HepG2 (cell line): ENCODE measurements at regions not wholly inside any gene's neighbourhood (a gene's known extent, or its start where the extent isn't known, plus 50 kb on each side); places are given as distances from the start of the nearest gene placed in this dataset.

Source experiments
- ATAC-seq: fragments of 200-7000 bp; cut with Tn5 transposase; 3 replicates; pipeline ENCODE4 v1.9.1; 2020; ENCODE audit warnings: mild to moderate bottlenecking, moderate library complexity
- BruUV-seq: library from RNA; stranded (reverse); fragments of 400-500 nt; replicated peaks from 2 replicates; lab custom pipeline; 2021; lab: Mats Ljungman, UMichigan
- CTCF ChIA-PET: fragments of 300-600 bp; formaldehyde crosslinking; extraction: SDS; loops from one replicate; lab custom pipeline; 2021; ENCODE audit warnings: low total read pairs, inconsistent platforms, low intra/inter-chr PET ratio; lab: Yijun Ruan, JAX
- POLR2A ChIA-PET: fragments of 350-600 bp; sonication (Branson Sonifier 250); formaldehyde crosslinking; loops from one replicate; lab custom pipeline; 2020; ENCODE audit warnings: antibody characterized with exemption, inconsistent platforms; lab: Yijun Ruan, JAX
- DNase-seq: peaks from one replicate; pipeline ENCODE4 v3.0.0-alpha.2; 2015; ENCODE audit warnings: low spot score
- FAIRE-seq: peaks from 3 replicates; lab custom pipeline; 2011; peaks lifted over from hg19 to GRCh38; lab: Jason Lieb, UNC
- H2AFZ ChIP-seq: one replicate; pipeline ENCODE4 v1.6.1; 2011; ENCODE audit warnings: low read length, inconsistent platforms
- H3K27ac ChIP-seq: fragments of 300-600 bp; 3 replicates; pipeline ENCODE4 v1.8.0; 2011; ENCODE audit warnings: mixed run types, mild to moderate bottlenecking, mixed read lengths, low read length, inconsistent platforms; ENCODE audit not compliant: insufficient read depth; ENCODE audit errors: extremely low read length
- H3K27me3 ChIP-seq, 2 experiments: fragments of 200-600 bp in 1 of 2; 2 replicates in 1 of 2; 3 replicates in 1 of 2; pipeline versions ENCODE4 v1.6.0 to v1.8.0; 2011; ENCODE audit warnings: low read length in 2 of 2, mild to moderate bottlenecking in 2 of 2, moderate library complexity in 2 of 2, inconsistent platforms in 1 of 2; ENCODE audit not compliant: insufficient read depth in 2 of 2, control insufficient read depth in 1 of 2
- H3K36me3 ChIP-seq, 2 experiments: fragments of 200-600 bp in 1 of 2; replicated peaks in 1 of 2; 2 replicates in 1 of 2; 3 replicates in 1 of 2; pipeline versions ENCODE4 v1.5.1 to v1.8.0; 2011; ENCODE audit warnings: low read length in 2 of 2, inconsistent platforms in 1 of 2; ENCODE audit not compliant: insufficient read depth in 2 of 2, control insufficient read depth in 1 of 2
- H3K4me1 ChIP-seq: 2 replicates; pipeline ENCODE4 v1.5.1; 2012; ENCODE audit warnings: low read length, inconsistent platforms; ENCODE audit not compliant: insufficient read depth
- H3K4me2 ChIP-seq: 2 replicates; pipeline ENCODE4 v1.6.0; 2011; ENCODE audit warnings: low read depth, low read length, inconsistent platforms
- H3K4me3 ChIP-seq, 3 experiments: fragments of 200-600 bp in 1 of 3; sonication (generic), shearing (Covaris generic) in 1 of 3; replicated peaks in 1 of 3; 2 replicates each; pipeline ENCODE4 v1.5.1; 2011 to 2016; ENCODE audit warnings: low read length in 3 of 3, inconsistent platforms in 2 of 3, low read depth in 2 of 3, mild to moderate bottlenecking in 2 of 3, control low read depth in 1 of 3, mixed read lengths in 1 of 3; ENCODE audit not compliant: insufficient read depth in 1 of 3
- H3K79me2 ChIP-seq: one replicate; pipeline ENCODE4 v1.6.1; 2011; ENCODE audit warnings: low read length, inconsistent platforms; ENCODE audit not compliant: insufficient read depth
- H3K9ac ChIP-seq: 2 replicates; pipeline ENCODE4 v1.6.0; 2011; ENCODE audit warnings: mild to moderate bottlenecking, low read depth, low read length, inconsistent platforms; ENCODE audit not compliant: insufficient read depth
- H3K9me3 ChIP-seq: 2 replicates; pipeline ENCODE4 v1.5.1; 2012; ENCODE audit warnings: mild to moderate bottlenecking, low read length
- H4K20me1 ChIP-seq: 2 replicates; pipeline ENCODE4 v1.6.0; 2011; ENCODE audit warnings: inconsistent platforms, mild to moderate bottlenecking, low read length, moderate library complexity; ENCODE audit not compliant: insufficient read depth
- BCL6 ChIP-seq: IDR thresholded peaks from 2 replicates; pipeline ENCODE4 v1.6.1; 2016; ENCODE audit warnings: missing genetic modification reagents, missing compliant biosample characterization
- ETS1 ChIP-seq: sonication (generic); formaldehyde crosslinking; IDR thresholded peaks from 2 replicates; pipeline ENCODE4 v1.4.0; 2020; ENCODE audit warnings: missing genetic modification reagents
- IRX3 ChIP-seq: sonication (generic); formaldehyde crosslinking; IDR thresholded peaks from 2 replicates; pipeline ENCODE4 v1.8.1; 2023; ENCODE audit warnings: mild to moderate bottlenecking, low read depth, missing genetic modification reagents, borderline replicate concordance
- KAT7 ChIP-seq: IDR thresholded peaks from 2 replicates; pipeline ENCODE4 v1.6.1; 2018; ENCODE audit warnings: borderline replicate concordance, missing compliant biosample characterization
- KLF12 ChIP-seq: sonication (generic); formaldehyde crosslinking; IDR thresholded peaks from 2 replicates; pipeline ENCODE4 v1.4.0; 2020; ENCODE audit warnings: missing genetic modification reagents, borderline replicate concordance
- LRRFIP1 ChIP-seq: sonication (generic); formaldehyde crosslinking; conservative IDR thresholded peaks from 2 replicates; pipeline ENCODE4 v1.4.0; 2020; ENCODE audit warnings: missing genetic modification reagents
- SIN3A ChIP-seq: IDR thresholded peaks from 2 replicates; pipeline ENCODE4 v1.6.1; 2011; ENCODE audit warnings: low read depth, mild to moderate bottlenecking, control low read depth, low read length, borderline replicate concordance
- SNRNP70 ChIP-seq: fragments of 200-400 bp; formaldehyde crosslinking; IDR thresholded peaks from 2 replicates; pipeline ENCODE4 v1.6.1; 2017; ENCODE audit warnings: mild to moderate bottlenecking, low read depth, low read length, moderate library complexity
- SRY ChIP-seq: sonication (generic); formaldehyde crosslinking; IDR thresholded peaks from 2 replicates; pipeline ENCODE4 v1.8.0; 2022; ENCODE audit warnings: mild to moderate bottlenecking, missing genetic modification reagents
- WIZ ChIP-seq: sonication (generic); formaldehyde crosslinking; IDR thresholded peaks from 2 replicates; pipeline ENCODE4 v1.5.1; 2020; ENCODE audit warnings: mild to moderate bottlenecking, missing genetic modification reagents
- ZMYM2 ChIP-seq: sonication (generic); formaldehyde crosslinking; IDR thresholded peaks from 2 replicates; pipeline ENCODE4 v1.8.0; 2022; ENCODE audit warnings: mild to moderate bottlenecking, missing genetic modification reagents
- ZNF44 ChIP-seq: sonication (generic); formaldehyde crosslinking; IDR thresholded peaks from 2 replicates; pipeline ENCODE4 v1.5.1; 2020; ENCODE audit warnings: mild to moderate bottlenecking, missing genetic modification reagents
- ZNF652 ChIP-seq: IDR thresholded peaks from 2 replicates; pipeline ENCODE4 v1.6.1; 2016; ENCODE audit warnings: low read depth, borderline replicate concordance
- ZNF747 ChIP-seq: sonication (generic); formaldehyde crosslinking; IDR thresholded peaks from 2 replicates; pipeline ENCODE4 v1.8.1; 2023; ENCODE audit warnings: missing genetic modification reagents, mild to moderate bottlenecking, borderline replicate concordance
- ZNF781 ChIP-seq: sonication (generic); formaldehyde crosslinking; IDR thresholded peaks from 2 replicates; pipeline ENCODE4 v1.5.1; 2020; ENCODE audit warnings: borderline replicate concordance, mild to moderate bottlenecking, missing genetic modification reagents; ENCODE audit errors: not compliant biosample characterization
- WGBS: methylation state at CpG from one replicate; pipeline ENCODE4 v1.1.6; 2017; ENCODE audit warnings: low lambda C conversion rate; 5-methylcytosine and 5-hydroxymethylcytosine counted together
- in situ Hi-C: cut with HindIII; loops from 2 replicates; pipeline ENCODE4 v1.10.0; 2017; ENCODE audit warnings: low pct_unique_long_range_greater_than_20kb; ENCODE audit not compliant: extremely low pct_ligation_motif_present
- intact Hi-C: fragments of 100-400 bp; cut with micrococcal nuclease; formaldehyde crosslinking; loops from one replicate; pipeline ENCODE4 v1.10.0; 2022; ENCODE audit not compliant: unreplicated experiment
- TF ChIP-seq, protein P1 (sequence below): IDR thresholded peaks from 2 replicates; pipeline ENCODE4 v1.6.1; 2016; ENCODE audit warnings: missing genetic modification reagents, missing compliant biosample characterization
- TF ChIP-seq, protein P2 (sequence below): sonication (generic); formaldehyde crosslinking; IDR thresholded peaks from 2 replicates; pipeline ENCODE4 v1.8.1; 2023; ENCODE audit warnings: missing genetic modification reagents, inconsistent platforms, borderline replicate concordance
- TF ChIP-seq, protein P3 (sequence below): sonication (generic); formaldehyde crosslinking; IDR thresholded peaks from 2 replicates; pipeline ENCODE4 v1.5.0; 2020; ENCODE audit warnings: mild to moderate bottlenecking, missing genetic modification reagents, moderate library complexity

- CTCF ChIA-PET: no interaction called here
- TF ChIP-seq ZNF747 (CRISPR knock-in tag) (no peak), ZMYM2 (no peak), SNRNP70 (no peak), SIN3A (no peak), LRRFIP1 (no peak), IRX3 (no peak), SRY (CRISPR knock-in tag) (no peak), KAT7 (CRISPR knock-in tag) (no peak), ETS1 (CRISPR knock-in tag) (no peak), ZNF781 (CRISPR knock-in tag) (no peak), BCL6 (CRISPR knock-in tag) (no peak), ZNF652 (CRISPR knock-in tag) (no peak), ZNF44 (no peak), KLF12 (no peak), WIZ (CRISPR knock-in tag) (no peak)
- TF ChIP-seq, protein P1, sequence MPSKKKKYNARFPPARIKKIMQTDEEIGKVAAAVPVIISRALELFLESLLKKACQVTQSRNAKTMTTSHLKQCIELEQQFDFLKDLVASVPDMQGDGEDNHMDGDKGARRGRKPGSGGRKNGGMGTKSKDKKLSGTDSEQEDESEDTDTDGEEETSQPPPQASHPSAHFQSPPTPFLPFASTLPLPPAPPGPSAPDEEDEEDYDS (CRISPR knock-in tag): no peak
- TF ChIP-seq, protein P2, sequence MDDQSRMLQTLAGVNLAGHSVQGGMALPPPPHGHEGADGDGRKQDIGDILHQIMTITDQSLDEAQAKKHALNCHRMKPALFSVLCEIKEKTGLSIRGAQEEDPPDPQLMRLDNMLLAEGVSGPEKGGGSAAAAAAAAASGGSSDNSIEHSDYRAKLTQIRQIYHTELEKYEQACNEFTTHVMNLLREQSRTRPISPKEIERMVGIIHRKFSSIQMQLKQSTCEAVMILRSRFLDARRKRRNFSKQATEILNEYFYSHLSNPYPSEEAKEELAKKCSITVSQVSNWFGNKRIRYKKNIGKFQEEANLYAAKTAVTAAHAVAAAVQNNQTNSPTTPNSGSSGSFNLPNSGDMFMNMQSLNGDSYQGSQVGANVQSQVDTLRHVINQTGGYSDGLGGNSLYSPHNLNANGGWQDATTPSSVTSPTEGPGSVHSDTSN (CRISPR knock-in tag): no peak
- TF ChIP-seq, protein P3, sequence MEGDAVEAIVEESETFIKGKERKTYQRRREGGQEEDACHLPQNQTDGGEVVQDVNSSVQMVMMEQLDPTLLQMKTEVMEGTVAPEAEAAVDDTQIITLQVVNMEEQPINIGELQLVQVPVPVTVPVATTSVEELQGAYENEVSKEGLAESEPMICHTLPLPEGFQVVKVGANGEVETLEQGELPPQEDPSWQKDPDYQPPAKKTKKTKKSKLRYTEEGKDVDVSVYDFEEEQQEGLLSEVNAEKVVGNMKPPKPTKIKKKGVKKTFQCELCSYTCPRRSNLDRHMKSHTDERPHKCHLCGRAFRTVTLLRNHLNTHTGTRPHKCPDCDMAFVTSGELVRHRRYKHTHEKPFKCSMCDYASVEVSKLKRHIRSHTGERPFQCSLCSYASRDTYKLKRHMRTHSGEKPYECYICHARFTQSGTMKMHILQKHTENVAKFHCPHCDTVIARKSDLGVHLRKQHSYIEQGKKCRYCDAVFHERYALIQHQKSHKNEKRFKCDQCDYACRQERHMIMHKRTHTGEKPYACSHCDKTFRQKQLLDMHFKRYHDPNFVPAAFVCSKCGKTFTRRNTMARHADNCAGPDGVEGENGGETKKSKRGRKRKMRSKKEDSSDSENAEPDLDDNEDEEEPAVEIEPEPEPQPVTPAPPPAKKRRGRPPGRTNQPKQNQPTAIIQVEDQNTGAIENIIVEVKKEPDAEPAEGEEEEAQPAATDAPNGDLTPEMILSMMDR: no peak
- TF ChIP-seq, all 625 proteins: peak for 0
- DNase-seq (no peak), ATAC-seq (no peak), FAIRE-seq (no peak)
- Histone ChIP-seq H3K79me2 (no peaks in the 10 kb centered on the region), H3K27me3 (no peaks in the 10 kb centered on the region), H3K9me3 (no peaks in the 10 kb centered on the region), H3K36me3 (no peaks in the 10 kb centered on the region), H3K4me1 (no peaks in the 10 kb centered on the region), H3K27ac (no peak overlapping the region), H4K20me1 (no peaks in the 10 kb centered on the region), H2AFZ (no peak overlapping the region), H3K4me3 (no peak overlapping the region), H3K9ac (no peak overlapping the region), H3K4me2 (no peak overlapping the region)
- intact Hi-C loops (no loop called here), in situ Hi-C loops (no loop called here)
- no TSS peak for BruUV-seq
- 57% methylated on average over 4 of the region's 4 CpGs for WGBS
- POLR2A ChIA-PET: no interaction called here
These were observed 643.7 kb downstream of the INHBA start for GRCh38 chr7:41058986-41059741.
